Activated CD4-positive, alpha-beta T cell treated with anti-CD3 and anti-CD28 coated beads, Interleukin-2, amount 50 U/mL, for 4 hours (primary cell): ENCODE measurements at regions not wholly inside any gene's neighbourhood (a gene's known extent, or its start where the extent isn't known, plus 50 kb on each side); places are given as distances from the start of the nearest gene placed in this dataset.

ENCODE experiments used
- DNase-seq, 2 experiments: peaks; one replicate each; pipeline ENCODE4 v3.0.0-alpha.2; 2020

DNA sequence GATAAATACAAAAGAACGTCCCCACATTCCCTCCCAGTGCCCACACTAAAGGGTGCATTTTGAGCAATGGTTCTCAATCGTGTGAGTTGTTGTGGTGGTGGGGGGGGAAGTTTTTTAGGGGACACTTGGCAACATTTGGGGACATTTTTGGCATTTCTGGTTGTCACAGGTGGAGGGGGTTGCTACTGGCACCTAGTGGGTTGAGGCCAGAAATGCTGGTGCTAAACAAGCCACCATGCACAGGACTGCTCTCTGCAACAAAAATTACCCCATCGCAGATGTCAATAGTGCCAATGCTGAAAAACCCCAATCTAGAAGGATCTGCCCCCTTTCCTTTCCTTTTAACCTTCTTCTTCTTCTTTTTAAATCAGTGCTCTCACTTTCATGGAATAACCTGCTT lies 453.3 kb downstream of the TSHZ3 start:
- no peak for DNase-seq

DNA sequence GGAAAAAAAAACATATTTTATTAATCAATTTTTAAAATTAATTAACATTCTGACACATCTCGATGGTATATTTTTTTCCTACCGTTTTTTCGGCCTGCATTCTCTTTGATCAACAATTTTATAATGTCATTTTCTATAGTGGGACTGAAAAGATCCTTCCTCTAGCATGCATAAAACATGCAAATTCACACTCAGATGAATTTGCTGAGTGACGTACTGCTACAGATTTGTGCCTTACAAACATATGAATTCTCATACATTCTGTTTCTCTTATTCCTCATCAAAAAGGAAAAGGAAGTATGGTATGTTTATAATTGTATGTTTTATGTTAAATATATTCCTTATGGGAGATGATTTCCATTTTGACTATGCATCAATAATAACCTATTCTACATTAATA lies 458.2 kb downstream of the TSHZ3 start:
- DNase-seq: no peak

DNA sequence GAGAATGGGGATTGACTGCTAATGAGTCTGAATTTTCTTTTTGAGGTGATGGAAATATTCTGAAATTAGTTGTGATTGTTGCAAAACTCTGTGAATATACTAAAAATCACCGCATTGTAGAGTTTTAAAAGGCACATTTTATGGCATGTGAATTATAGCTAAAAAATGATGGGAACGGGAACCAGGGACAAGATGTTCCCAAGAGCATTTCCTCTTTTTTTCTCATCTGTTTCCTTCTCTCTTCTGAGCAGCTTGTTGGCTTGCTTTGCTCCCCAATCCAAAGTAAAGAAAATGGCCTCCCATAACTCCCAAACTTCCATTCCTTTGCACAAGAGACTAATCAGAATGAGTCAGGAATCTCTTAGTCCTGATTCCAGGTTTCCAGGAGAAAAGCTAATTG lies 459.2 kb downstream of the TSHZ3 start:
- DNase-seq: no peak

DNA sequence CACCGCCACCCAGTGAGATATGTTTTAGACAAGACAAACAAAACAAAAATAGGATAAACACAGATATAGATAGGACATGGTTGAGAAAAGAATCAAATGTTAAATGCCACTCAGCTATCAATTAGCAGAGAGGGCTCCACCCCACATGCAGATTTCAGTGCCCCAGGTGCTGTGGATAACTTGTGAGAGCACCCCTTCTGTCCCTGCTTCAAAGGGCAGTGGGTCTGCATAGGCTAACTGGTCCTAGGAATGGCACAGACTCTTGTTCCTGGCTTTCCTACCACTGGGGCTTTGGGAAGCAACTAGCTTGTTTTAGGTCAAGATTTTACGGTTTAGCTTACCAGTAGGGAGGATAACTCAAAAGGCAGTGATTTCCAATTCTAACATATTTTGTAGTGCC lies 460.3 kb downstream of the TSHZ3 start:
- no peak for DNase-seq

DNA sequence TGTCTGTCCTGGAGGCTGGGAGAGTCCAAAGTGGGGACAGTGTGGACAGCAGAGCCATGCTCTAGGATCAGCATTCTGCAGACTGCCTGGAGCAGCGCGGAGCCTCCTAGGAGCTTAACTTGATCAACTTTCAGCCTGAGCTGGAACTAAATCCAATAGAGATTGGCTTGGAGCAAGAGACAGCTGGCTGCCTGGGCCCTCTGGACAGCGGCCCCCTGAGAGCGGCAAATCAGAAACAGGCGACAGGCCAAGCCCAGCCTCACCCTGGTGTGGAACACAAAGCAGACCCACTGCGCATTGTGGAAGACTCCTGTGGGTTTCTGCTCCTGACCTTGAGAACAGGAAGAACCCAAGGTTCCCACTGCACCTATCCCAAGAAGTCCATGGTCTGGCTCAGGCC lies 462.2 kb downstream of the TSHZ3 start:
- no peak for DNase-seq

GRCh38 chr19:30886222-30886621 lies 463.0 kb downstream of the TSHZ3 start:
- no peak for DNase-seq

- DNase-seq: no peak
These were observed 465.0 kb downstream of the TSHZ3 start for GRCh38 chr19:30884146-30884812.

- DNase-seq: no peak
These were observed 466.2 kb downstream of the TSHZ3 start for GRCh38 chr19:30883071-30883470.

DNA sequence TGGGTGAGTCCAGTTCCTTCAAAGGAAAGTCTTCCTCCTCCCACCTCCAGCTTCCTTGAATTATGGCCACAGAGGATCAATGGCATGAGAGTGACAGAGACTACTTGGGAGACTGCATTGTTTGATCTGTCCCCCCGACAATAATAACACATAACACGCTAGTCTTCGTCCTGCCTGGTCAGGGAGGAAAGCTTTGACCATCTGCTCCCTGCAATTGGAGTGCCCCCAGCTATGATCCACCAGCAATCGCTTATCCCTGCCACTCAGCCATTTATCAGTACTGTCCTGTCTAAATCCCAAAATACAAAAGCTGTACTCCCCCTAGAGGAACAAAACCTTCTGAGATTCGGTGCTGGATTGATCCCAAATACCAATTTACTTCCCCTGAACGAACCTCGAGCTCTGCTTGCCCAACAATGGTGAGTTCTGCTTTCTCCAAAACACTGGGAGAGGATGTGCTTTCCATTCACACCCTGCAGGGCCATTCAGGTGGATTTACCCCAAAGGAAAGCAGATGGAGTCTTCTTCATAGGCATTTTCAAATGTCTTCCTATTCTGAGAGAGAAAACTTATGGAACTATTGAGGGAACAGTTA lies 466.7 kb downstream of the TSHZ3 start:
- DNase-seq: no peak

- no peak for DNase-seq
These were observed 467.3 kb downstream of the TSHZ3 start for GRCh38 chr19:30881930-30882329.

- no peak for DNase-seq
These were observed 468.0 kb downstream of the TSHZ3 start for GRCh38 chr19:30881281-30881680.

DNA sequence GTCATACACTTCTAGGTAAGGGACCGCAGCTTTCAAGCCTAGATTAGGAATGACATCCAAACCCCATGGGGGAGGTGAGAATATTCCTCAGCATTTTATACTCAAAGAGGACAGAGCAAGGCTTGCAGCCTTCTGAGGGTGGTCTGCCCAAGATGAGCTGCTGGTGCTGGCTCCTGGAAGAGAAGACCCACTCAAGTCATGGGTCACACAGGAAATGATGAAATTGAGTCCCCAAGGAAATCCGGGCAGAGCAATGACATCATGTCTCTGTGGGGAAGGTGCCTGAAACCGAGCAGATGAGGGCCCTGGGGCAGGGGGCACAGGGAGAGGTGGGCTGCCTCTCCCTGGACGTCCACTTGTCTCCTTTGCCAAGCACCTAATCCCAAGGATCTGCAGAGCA lies 468.7 kb downstream of the TSHZ3 start:
- no peak for DNase-seq

DNA sequence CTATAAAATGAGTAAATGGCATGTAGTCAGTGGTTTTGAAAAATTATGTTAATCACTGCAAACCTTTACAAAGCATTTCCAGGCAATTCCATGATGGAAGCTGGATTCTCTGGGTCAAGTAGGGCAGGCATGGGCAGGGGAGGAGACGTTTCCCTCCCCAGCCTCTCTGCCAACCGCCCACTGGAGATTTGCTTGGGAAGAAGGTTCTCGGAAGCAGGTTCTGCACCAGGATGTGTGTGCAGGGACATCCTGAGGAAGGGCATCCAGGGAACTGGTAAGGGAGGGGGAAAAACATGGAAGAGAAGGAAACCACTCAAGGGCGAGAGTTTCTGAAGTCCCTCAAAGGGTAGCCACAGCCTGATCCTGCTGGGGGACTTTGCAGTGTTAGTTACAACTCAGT lies 469.1 kb downstream of the TSHZ3 start:
- DNase-seq: no peak

- no peak for DNase-seq
These were observed 469.5 kb downstream of the TSHZ3 start for GRCh38 chr19:30879736-30880135.

DNA sequence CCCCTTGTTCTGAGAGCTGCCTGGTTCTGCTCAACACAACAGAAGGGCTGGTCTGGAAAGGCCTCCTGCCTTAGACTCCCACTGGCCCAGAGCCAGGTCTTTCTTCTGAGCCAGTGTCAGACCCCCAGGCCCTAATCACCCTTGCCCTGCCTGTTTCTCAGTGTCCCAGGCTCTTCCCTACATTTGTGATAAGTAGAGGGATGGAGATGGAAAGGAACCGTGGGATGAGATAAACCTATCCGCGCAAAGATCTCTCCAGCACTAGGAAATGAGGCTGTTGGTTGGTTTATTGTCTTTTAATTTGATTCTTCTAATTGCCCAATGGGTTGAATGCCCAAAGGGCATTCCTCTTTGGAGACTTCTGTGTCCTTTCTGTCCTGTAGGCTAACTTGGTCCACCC lies 470.0 kb downstream of the TSHZ3 start:
- DNase-seq: no peak

DNA sequence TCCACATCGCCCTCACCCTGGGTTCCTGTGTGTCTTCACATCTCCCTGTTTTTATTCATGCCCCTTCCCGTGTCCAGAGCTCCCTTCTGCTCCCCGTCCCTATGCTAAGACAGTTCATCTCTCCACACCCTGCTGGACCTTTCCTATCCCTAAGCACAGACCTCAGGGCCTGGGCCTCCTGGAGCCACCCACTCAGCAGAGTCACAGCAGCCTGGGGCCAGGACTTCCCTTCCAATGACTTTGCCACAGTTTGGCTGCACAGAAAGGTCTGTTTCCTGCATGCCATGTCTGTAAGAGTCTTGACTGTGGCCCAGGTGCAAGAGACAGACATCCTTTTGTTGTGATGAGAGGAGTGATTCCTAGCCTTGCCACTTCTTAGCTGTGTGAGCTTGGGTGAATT lies 470.7 kb downstream of the TSHZ3 start:
- DNase-seq: no peak

DNA sequence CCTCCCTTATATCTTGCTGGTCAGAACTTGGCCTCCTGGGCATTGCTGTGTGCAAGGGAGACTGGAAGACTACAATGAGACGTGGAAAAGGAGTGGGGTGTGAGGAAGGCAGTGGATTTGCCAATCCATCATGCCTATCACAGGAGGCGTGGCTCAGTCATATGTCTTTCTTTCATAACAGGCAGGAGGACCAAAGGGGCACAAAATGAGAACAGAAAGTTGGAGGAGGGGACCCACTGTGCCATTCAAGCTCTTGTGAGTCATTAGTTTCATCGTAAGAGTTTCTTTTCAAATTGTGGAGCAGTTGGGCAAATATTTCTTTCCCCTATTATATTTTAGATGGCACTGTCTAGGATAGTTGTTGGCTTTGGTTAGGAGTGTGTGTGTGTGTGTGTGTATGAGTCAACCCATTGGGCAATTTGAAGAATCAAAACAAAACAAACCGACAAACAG lies 471.5 kb downstream of the TSHZ3 start:
- DNase-seq: no peak

DNA sequence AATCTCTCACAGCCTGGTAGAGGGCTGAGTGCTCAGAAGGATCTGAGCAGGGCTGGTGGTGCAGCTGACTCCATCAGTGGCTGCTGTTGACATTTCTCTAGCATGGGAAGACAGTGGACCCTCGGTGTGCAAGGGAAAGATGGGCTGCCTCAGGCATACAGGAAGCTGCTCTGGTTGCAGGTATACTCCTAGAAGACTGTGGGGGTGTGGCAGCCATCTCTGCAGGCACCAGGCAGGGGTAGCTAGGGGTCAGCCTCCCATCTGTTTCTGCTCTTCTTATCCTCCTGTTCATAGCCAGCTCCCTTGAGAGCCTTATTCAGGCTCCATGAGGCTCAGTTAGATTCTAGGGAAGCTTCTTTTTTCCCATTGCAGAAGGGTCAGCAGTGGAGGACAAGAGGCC lies 475.5 kb downstream of the TSHZ3 start:
- no peak for DNase-seq

- DNase-seq: no peak
These were observed 476.2 kb downstream of the TSHZ3 start for GRCh38 chr19:30873003-30873402.

- no peak for DNase-seq
These were observed 477.3 kb downstream of the TSHZ3 start for GRCh38 chr19:30871979-30872378.

GRCh38 chr19:30870876-30871275 lies 478.4 kb downstream of the TSHZ3 start:
- DNase-seq: no peak

DNA sequence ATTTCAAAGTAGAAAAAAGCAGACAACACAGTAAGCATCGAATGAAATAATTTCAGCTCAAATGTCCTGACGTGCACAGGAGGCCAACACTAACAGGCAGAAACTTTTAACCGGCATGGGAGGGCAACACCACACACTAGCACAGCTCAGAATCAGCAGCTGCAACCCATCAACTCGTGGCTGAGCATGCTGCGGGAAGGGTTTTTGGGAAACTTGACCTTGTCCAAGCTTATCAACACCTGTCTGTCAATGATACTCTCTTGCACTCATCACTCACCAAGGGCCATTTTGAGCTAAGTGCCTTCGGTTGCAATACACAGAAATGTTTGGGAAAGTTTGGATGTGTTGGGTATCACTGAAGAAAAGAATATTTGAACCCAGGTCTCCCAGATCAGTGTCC lies 483.7 kb downstream of the TSHZ3 start:
- no peak for DNase-seq

- DNase-seq: no peak
These were observed 484.6 kb downstream of the TSHZ3 start for GRCh38 chr19:30864391-30865215.

DNA sequence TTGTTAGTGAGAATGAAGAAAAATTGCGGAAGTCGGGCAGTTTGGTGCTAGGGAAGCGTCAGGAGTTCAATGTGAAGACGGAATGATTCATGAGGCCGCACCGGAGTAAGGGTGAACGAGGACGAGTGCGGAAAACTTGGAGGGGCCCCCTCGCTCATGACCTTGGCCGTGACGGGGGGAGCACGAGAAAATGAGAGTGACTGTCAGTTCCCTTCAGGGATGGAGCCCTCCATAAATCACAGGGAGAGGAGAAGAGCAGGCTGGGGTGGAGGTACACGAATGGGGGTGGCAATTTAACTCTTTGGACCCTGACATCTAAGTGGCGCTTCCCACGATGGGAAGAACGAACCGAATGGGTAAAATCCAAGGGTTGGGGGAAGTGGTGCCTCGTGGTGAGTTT lies 486.4 kb downstream of the TSHZ3 start:
- DNase-seq: no peak
